Colon (tissue), 2 donors: ENCODE measurements at regions not wholly inside any gene's neighbourhood (a gene's known extent, or its start where the extent isn't known, plus 50 kb on each side); places are given as distances from the start of the nearest gene placed in this dataset.
"Not testable (repeated sequence)": the region's sequence is repeated elsewhere in the genome, so short reads cannot be mapped to it uniquely, and the experiment has no call there.

Experiments
- FAIRE-seq: peaks from 2 replicates; lab custom pipeline; 2012; peaks lifted over from hg19 to GRCh38; lab: Jason Lieb, UNC
- donor health status: control.
- donor health status: control.

GRCh38 chr9:11144746-11145145, 531.9 kb upstream of the PTPRD start:
- no peak for FAIRE-seq

- FAIRE-seq: no peak
These were observed 535.4 kb upstream of the PTPRD start for GRCh38 chr9:11148189-11148588.

- no peak for FAIRE-seq
These were observed 536.3 kb upstream of the PTPRD start for GRCh38 chr9:11149065-11149464.

- FAIRE-seq: no peak
These were observed 545.3 kb upstream of the PTPRD start for GRCh38 chr9:11158063-11158462.

- FAIRE-seq: no peak
These were observed 545.9 kb upstream of the PTPRD start for GRCh38 chr9:11158676-11159075.

GRCh38 chr9:11159318-11159862, 546.6 kb upstream of the PTPRD start:
- FAIRE-seq: no peak

- FAIRE-seq: no peak
These were observed 551.0 kb upstream of the PTPRD start for GRCh38 chr9:11163843-11164242.

GRCh38 chr9:11182001-11182400, 569.2 kb upstream of the PTPRD start:
- no peak for FAIRE-seq

GRCh38 chr9:11190719-11191118, 577.9 kb upstream of the PTPRD start:
- no peak for FAIRE-seq

GRCh38 chr9:11192993-11193392, 580.2 kb upstream of the PTPRD start:
- FAIRE-seq: no peak

- FAIRE-seq: no peak
These were observed 581.4 kb upstream of the PTPRD start for GRCh38 chr9:11194246-11194645.

- FAIRE-seq: not testable (repeated sequence)
These were observed 584.1 kb upstream of the PTPRD start for GRCh38 chr9:11196840-11197365.

GRCh38 chr9:11199335-11199734, 586.5 kb upstream of the PTPRD start:
- FAIRE-seq: no peak

GRCh38 chr9:11204521-11204920, 591.7 kb upstream of the PTPRD start:
- no peak for FAIRE-seq

- no peak for FAIRE-seq
These were observed 594.1 kb upstream of the PTPRD start for GRCh38 chr9:11206925-11207324.

- no peak for FAIRE-seq
These were observed 620.9 kb upstream of the PTPRD start for GRCh38 chr9:11233696-11234095.

- FAIRE-seq: no peak
These were observed 622.3 kb upstream of the PTPRD start for GRCh38 chr9:11235061-11235460.

- FAIRE-seq: no peak
These were observed 629.0 kb upstream of the PTPRD start for GRCh38 chr9:11241779-11242178.

- FAIRE-seq: no peak
These were observed 645.2 kb upstream of the PTPRD start for GRCh38 chr9:11257992-11258391.

- FAIRE-seq: no peak
These were observed 656.2 kb upstream of the PTPRD start for GRCh38 chr9:11269036-11269435.

- no peak for FAIRE-seq
These were observed 662.4 kb upstream of the PTPRD start for GRCh38 chr9:11275158-11275695.

GRCh38 chr9:11312966-11313365, 700.2 kb upstream of the PTPRD start:
- FAIRE-seq: no peak

GRCh38 chr9:11318946-11319345, 706.1 kb upstream of the PTPRD start:
- no peak for FAIRE-seq

- FAIRE-seq: no peak
These were observed 706.7 kb upstream of the PTPRD start for GRCh38 chr9:11319538-11319937.
